Progenitor cell of endocrine pancreas (in vitro differentiated cells): ENCODE measurements at regions not wholly inside any gene's neighbourhood (a gene's known extent, or its start where the extent isn't known, plus 50 kb on each side); places are given as distances from the start of the nearest gene placed in this dataset.

Experiments used
- DNase-seq: peaks from one replicate; pipeline ENCODE4 v3.0.0; 2021; ENCODE audit warnings: low spot score; ENCODE audit not compliant: unreplicated experiment
- H3K27ac Mint-ChIP-seq: 2 replicates; pipeline ENCODE4 v1.8.0; 2021; ENCODE audit warnings: mild to moderate bottlenecking, moderate library complexity, mixed read lengths
- H3K27me3 Mint-ChIP-seq: 2 replicates; pipeline ENCODE4 v1.8.0; 2021; ENCODE audit warnings: mixed read lengths
- H3K36me3 Mint-ChIP-seq: 2 replicates; pipeline ENCODE4 v1.8.0; 2022; ENCODE audit warnings: mixed read lengths; ENCODE audit not compliant: insufficient read depth
- H3K4me1 Mint-ChIP-seq: 2 replicates; pipeline ENCODE4 v1.8.0; 2021; ENCODE audit warnings: low read depth, mixed read lengths
- H3K4me3 Mint-ChIP-seq: 2 replicates; pipeline ENCODE4 v1.8.0; 2021; ENCODE audit warnings: low read depth, mild to moderate bottlenecking, moderate library complexity, mixed read lengths
- H3K9me3 Mint-ChIP-seq: 2 replicates; pipeline ENCODE4 v1.8.0; 2021; ENCODE audit warnings: low read depth, mixed read lengths
- TF ChIP-seq, protein P1 (sequence below): fragments of 200-600 bp; sonication (generic); IDR thresholded peaks from one replicate; pipeline ENCODE4 v1.5.0; 2021; ENCODE audit warnings: antibody characterized with exemption, mild to moderate bottlenecking; ENCODE audit not compliant: unreplicated experiment

DNA sequence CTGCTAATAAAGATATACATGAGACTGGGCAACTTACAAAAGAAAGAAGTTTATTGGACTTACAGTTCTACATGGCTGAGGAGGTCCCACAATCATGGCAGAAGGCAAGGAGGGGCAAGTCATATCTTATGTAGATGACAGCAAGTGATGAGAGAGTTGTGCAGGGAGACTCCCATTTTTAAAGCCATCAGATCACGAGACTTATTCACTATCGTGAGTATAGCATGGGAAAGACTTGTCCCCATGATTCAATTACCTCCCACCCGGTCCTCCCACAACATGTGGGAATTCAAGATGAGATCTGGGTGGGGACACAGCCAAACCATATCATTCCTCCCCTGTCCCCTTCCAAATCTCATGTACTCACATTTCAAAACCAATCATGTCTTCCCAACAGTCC is 50.9 kb upstream of the GRID2 start:
- no peak for DNase-seq
- H3K27ac Mint-ChIP-seq, result no peak overlapping the region
- H3K36me3 Mint-ChIP-seq, result no peaks in the 10 kb centered on the region
- TF ChIP-seq, protein P1, sequence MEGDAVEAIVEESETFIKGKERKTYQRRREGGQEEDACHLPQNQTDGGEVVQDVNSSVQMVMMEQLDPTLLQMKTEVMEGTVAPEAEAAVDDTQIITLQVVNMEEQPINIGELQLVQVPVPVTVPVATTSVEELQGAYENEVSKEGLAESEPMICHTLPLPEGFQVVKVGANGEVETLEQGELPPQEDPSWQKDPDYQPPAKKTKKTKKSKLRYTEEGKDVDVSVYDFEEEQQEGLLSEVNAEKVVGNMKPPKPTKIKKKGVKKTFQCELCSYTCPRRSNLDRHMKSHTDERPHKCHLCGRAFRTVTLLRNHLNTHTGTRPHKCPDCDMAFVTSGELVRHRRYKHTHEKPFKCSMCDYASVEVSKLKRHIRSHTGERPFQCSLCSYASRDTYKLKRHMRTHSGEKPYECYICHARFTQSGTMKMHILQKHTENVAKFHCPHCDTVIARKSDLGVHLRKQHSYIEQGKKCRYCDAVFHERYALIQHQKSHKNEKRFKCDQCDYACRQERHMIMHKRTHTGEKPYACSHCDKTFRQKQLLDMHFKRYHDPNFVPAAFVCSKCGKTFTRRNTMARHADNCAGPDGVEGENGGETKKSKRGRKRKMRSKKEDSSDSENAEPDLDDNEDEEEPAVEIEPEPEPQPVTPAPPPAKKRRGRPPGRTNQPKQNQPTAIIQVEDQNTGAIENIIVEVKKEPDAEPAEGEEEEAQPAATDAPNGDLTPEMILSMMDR, result no peak
- H3K9me3 Mint-ChIP-seq, result peaks cover 17% of the 10 kb centered on the region
- H3K27me3 Mint-ChIP-seq, result no peaks in the 10 kb centered on the region
- peaks cover 6% of the 10 kb centered on the region for H3K4me1 Mint-ChIP-seq
- no peak overlapping the region for H3K4me3 Mint-ChIP-seq

GRCh38 chr4:92253550-92253949 is 50.2 kb upstream of the GRID2 start:
- TF ChIP-seq, protein P1, result no peak
- no peak overlapping the region for H3K4me3 Mint-ChIP-seq
- H3K9me3 Mint-ChIP-seq, result peaks cover 13% of the 10 kb centered on the region
- no peaks in the 10 kb centered on the region for H3K27me3 Mint-ChIP-seq
- no peaks in the 10 kb centered on the region for H3K36me3 Mint-ChIP-seq
- peaks cover 6% of the 10 kb centered on the region for H3K4me1 Mint-ChIP-seq
- DNase-seq, result no peak
- H3K27ac Mint-ChIP-seq, result no peak overlapping the region
